Smooth muscle cell (in vitro differentiated cells): ENCODE measurements at regions not wholly inside any gene's neighbourhood (a gene's known extent, or its start where the extent isn't known, plus 50 kb on each side); places are given as distances from the start of the nearest gene placed in this dataset.

Experiments used
- DNase-seq: peaks from one replicate; lab custom pipeline; 2025; ENCODE audit not compliant: unreplicated experiment; lab: John Stamatoyannopoulos, UW
- H2AFZ ChIP-seq: fragments of 200-600 bp; sonication (generic); 2 replicates; pipeline ENCODE4 v1.6.0; 2016; ENCODE audit warnings: antibody characterized with exemption, low read depth, mild to moderate bottlenecking
- H3F3A ChIP-seq: fragments of 200-600 bp; sonication (generic); 2 replicates; pipeline ENCODE4 v1.6.0; 2017; ENCODE audit warnings: antibody characterized with exemption, low read depth
- H3K27ac ChIP-seq: fragments of 200-600 bp; sonication (generic); 2 replicates; pipeline ENCODE4 v1.5.1; 2016; ENCODE audit warnings: low read depth, mild to moderate bottlenecking
- H3K27me3 ChIP-seq: fragments of 200-600 bp; sonication (generic); 2 replicates; pipeline ENCODE4 v1.6.1; 2016; ENCODE audit warnings: low read depth, mild to moderate bottlenecking
- H3K36me3 ChIP-seq: fragments of 200-600 bp; sonication (generic); 2 replicates; pipeline ENCODE4 v1.5.1; 2016; ENCODE audit warnings: low read depth
- H3K4me1 ChIP-seq: fragments of 200-600 bp; sonication (generic); 2 replicates; pipeline ENCODE4 v1.5.1; 2016; ENCODE audit warnings: low read depth
- H3K4me2 ChIP-seq: fragments of 200-600 bp; sonication (generic); 2 replicates; pipeline ENCODE4 v1.6.0; 2016; ENCODE audit warnings: mild to moderate bottlenecking
- H3K4me3 ChIP-seq: fragments of 200-600 bp; sonication (generic); 2 replicates; pipeline ENCODE4 v1.5.1; 2016; ENCODE audit warnings: mild to moderate bottlenecking
- H3K79me2 ChIP-seq: fragments of 200-600 bp; sonication (generic); 2 replicates; pipeline ENCODE4 v1.6.0; 2016; ENCODE audit warnings: low read depth, mild to moderate bottlenecking
- H3K9ac ChIP-seq: fragments of 200-600 bp; sonication (generic); 2 replicates; pipeline ENCODE4 v1.6.0; 2016; ENCODE audit warnings: low read depth
- H3K9me3 ChIP-seq: fragments of 200-600 bp; sonication (generic); replicated peaks from 2 replicates; pipeline ENCODE4 v1.5.1; 2016; ENCODE audit warnings: low read depth
- H4K20me1 ChIP-seq: fragments of 200-600 bp; sonication (generic); 2 replicates; pipeline ENCODE4 v1.6.0; 2016; ENCODE audit warnings: low read depth
- WGBS: methylation state at CpG from one replicate; pipeline ENCODE4 v1.1.7; 2016; ENCODE audit warnings: low lambda C conversion rate; 5-methylcytosine and 5-hydroxymethylcytosine counted together
- TF ChIP-seq, protein P1 (sequence below): fragments of 200-600 bp; sonication (generic); IDR thresholded peaks from 2 replicates; pipeline ENCODE4 v1.5.1; 2017; ENCODE audit warnings: borderline replicate concordance, mild to moderate bottlenecking, antibody characterized with exemption; ENCODE audit not compliant: insufficient read depth, poor library complexity, severe bottlenecking

DNA sequence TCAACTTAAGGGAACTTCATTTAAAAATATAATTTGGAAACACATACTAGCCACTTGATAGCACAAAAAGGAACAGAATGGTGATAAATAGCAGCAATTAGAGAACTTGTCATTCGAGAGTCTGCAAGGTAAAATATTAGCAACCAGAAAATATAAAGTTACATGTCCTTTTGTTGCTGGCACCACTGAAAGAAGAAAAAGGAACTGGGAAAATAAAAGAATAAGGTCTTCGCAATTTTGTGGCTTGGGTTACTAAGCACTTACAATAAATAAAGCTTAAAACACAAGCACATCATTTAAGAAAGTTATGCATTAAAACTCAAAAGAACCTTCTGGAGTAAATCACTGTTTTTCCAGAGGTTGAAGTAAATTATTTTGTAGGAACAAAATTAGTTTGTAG lies 149.9 kb upstream of the FBN2 start:
- Histone ChIP-seq H3K27ac (no peak overlapping the region), H3K4me2 (no peak overlapping the region), H4K20me1 (no peaks in the 10 kb centered on the region), H3K9ac (no peak overlapping the region), H3K4me3 (no peak overlapping the region), H3F3A (no peaks in the 10 kb centered on the region), H3K4me1 (no peaks in the 10 kb centered on the region), H3K27me3 (no peaks in the 10 kb centered on the region), H2AFZ (no peak overlapping the region), H3K9me3 (no peaks in the 10 kb centered on the region), H3K36me3 (no peaks in the 10 kb centered on the region), H3K79me2 (no peaks in the 10 kb centered on the region)
- DNase-seq, result no peak
- WGBS, result 88% methylated on average over 2 of the region's 2 CpGs
- TF ChIP-seq, protein P1, sequence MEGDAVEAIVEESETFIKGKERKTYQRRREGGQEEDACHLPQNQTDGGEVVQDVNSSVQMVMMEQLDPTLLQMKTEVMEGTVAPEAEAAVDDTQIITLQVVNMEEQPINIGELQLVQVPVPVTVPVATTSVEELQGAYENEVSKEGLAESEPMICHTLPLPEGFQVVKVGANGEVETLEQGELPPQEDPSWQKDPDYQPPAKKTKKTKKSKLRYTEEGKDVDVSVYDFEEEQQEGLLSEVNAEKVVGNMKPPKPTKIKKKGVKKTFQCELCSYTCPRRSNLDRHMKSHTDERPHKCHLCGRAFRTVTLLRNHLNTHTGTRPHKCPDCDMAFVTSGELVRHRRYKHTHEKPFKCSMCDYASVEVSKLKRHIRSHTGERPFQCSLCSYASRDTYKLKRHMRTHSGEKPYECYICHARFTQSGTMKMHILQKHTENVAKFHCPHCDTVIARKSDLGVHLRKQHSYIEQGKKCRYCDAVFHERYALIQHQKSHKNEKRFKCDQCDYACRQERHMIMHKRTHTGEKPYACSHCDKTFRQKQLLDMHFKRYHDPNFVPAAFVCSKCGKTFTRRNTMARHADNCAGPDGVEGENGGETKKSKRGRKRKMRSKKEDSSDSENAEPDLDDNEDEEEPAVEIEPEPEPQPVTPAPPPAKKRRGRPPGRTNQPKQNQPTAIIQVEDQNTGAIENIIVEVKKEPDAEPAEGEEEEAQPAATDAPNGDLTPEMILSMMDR, result no peak

DNA sequence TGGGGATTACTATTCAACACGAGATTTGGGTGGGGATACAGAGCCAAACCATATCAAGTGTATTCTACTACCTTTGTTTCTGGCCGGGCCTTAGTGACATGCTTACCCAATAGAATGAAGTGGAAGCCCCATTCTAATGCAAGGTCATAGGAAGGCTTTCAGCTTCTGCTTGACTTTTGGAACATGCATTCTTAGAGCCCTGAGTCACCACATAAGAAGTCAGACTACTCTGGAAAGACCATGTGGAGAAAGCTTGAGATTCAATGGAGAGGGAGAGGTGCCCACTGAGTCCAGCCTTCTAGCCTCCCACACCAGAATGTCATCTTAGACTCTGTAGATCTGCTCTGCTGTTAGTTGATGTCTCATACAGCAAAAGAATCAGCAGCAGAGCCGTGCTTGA lies 155.7 kb upstream of the FBN2 start:
- Histone ChIP-seq H3K27me3 (no peaks in the 10 kb centered on the region), H2AFZ (no peak overlapping the region), H3K4me1 (no peaks in the 10 kb centered on the region), H3K4me3 (no peak overlapping the region), H3F3A (no peaks in the 10 kb centered on the region), H4K20me1 (no peaks in the 10 kb centered on the region), H3K9me3 (no peaks in the 10 kb centered on the region), H3K27ac (no peak overlapping the region), H3K4me2 (no peak overlapping the region), H3K9ac (no peak overlapping the region), H3K36me3 (no peaks in the 10 kb centered on the region), H3K79me2 (no peaks in the 10 kb centered on the region)
- 86% methylated on average over 3 of the region's 3 CpGs for WGBS
- DNase-seq, result no peak
- TF ChIP-seq, protein P1, result no peak

DNA sequence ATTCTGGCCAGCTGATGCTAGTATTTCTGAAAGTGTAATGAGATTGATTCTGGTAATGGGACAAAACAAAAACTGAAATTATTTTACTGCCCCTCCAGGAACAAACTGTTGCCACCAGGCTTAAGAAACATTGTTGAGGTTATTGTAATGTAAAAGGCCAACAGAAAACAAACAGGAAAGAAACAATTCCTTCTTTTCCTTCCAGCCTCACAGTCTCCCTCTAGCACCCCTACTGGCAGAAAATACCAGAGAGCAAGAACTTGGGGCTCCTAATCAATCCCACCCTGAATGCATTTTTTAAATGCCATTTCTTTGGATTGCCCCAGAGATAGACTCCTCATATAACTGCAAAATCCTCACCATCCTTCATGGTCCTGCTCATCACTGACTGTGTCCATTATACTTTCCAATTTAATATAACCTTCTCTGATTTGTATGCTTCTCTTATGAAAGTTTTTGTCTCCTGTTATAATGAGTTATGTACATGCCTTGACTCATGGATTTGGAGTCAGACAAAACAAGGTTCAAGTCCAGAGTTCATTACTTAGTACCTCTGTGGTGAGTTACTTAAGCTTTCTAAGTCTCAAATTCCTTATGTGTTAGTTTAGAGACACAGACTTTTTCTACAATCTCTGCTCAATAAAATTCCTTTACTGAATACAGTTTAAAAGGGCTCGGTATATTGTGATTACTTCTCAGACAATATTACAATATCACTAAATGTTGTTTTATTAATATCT lies 157.9 kb upstream of the FBN2 start:
- Histone ChIP-seq H3K4me1 (peaks cover 9% of the 10 kb centered on the region), H3K36me3 (no peaks in the 10 kb centered on the region), H3K4me3 (no peak overlapping the region), H3K27me3 (no peaks in the 10 kb centered on the region), H4K20me1 (no peaks in the 10 kb centered on the region), H2AFZ (no peak overlapping the region), H3K9ac (no peak overlapping the region), H3K27ac (no peak overlapping the region), H3F3A (no peaks in the 10 kb centered on the region), H3K9me3 (no peaks in the 10 kb centered on the region), H3K4me2 (no peak overlapping the region), H3K79me2 (no peaks in the 10 kb centered on the region)
- WGBS, result 76% methylated on average over 1 of the region's 1 CpG
- TF ChIP-seq, protein P1, result peak; percentile 29
- no peak for DNase-seq

DNA sequence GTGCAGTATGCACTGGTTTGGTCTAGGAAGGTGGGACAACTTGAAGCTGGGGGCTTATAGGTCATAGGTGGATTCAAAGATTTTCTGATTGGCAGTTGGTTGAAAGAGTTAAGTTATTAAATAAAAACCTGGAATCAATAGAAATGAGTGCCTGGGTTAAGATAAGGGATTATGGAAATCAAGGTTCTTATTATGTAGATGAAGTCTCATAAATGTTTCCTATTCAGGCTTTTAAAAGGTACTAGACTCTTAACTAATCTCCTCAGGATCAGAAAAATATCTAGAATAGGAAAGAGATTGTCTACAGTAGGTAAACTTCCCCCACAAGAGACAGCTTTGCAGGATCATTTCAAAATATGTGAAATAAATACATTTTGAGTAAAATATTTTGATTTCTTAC lies 163.3 kb upstream of the FBN2 start:
- Histone ChIP-seq H3K4me1 (peaks cover 9% of the 10 kb centered on the region), H3K36me3 (no peaks in the 10 kb centered on the region), H3F3A (no peaks in the 10 kb centered on the region), H3K9me3 (no peaks in the 10 kb centered on the region), H3K79me2 (no peaks in the 10 kb centered on the region), H3K27me3 (no peaks in the 10 kb centered on the region), H2AFZ (no peak overlapping the region), H3K4me3 (no peak overlapping the region), H3K9ac (no peak overlapping the region), H4K20me1 (no peaks in the 10 kb centered on the region), H3K27ac (no peak overlapping the region), H3K4me2 (no peak overlapping the region)
- no peak for DNase-seq
- TF ChIP-seq, protein P1, result no peak
